IMR-90 (cell line): ENCODE measurements at regions not wholly inside any gene's neighbourhood (a gene's known extent, or its start where the extent isn't known, plus 50 kb on each side); places are given as distances from the start of the nearest gene placed in this dataset.

ENCODE experiments used
- ATAC-seq: fragments of 200-7000 bp; cut with Tn5 transposase; 2 replicates; pipeline ENCODE4 v1.9.1; 2020; ENCODE audit warnings: low read depth, mild to moderate bottlenecking, moderate library complexity
- BruUV-seq: library from RNA; stranded (reverse); fragments of 400-500 nt; replicated peaks from 2 replicates; lab custom pipeline; 2021; lab: Mats Ljungman, UMichigan
- CTCF ChIA-PET: fragments of 300-600 bp; formaldehyde crosslinking; extraction: SDS; loops from one replicate; lab custom pipeline; 2021; ENCODE audit warnings: antibody characterized with exemption; lab: Yijun Ruan, JAX
- POLR2A ChIA-PET: fragments of 300-600 bp; sonication (Branson Sonifier 250); formaldehyde crosslinking; loops from one replicate; lab custom pipeline; 2022; ENCODE audit warnings: antibody characterized with exemption; ENCODE audit not compliant: unreplicated experiment; lab: Charles Lee
- DNase-seq: peaks from one replicate; pipeline ENCODE4 v3.0.0; 2013
- H2AFZ ChIP-seq: replicated peaks from 2 replicates; pipeline ENCODE3; 2013; ENCODE audit warnings: low read length, mild to moderate bottlenecking; ENCODE audit not compliant: poor library complexity
- H2AK5ac ChIP-seq: 2 replicates; pipeline ENCODE4 v1.6.1; 2013; ENCODE audit warnings: low read depth, low read length, inconsistent platforms
- H2AK9ac ChIP-seq: replicated peaks from 2 replicates; pipeline ENCODE3; 2013; ENCODE audit warnings: mild to moderate bottlenecking, low read depth, low read length, moderate library complexity; ENCODE audit not compliant: poor library complexity
- H2BK120ac ChIP-seq: 2 replicates; pipeline ENCODE4 v1.6.1; 2013; ENCODE audit warnings: low read depth, low read length, inconsistent platforms
- H2BK15ac ChIP-seq: 3 replicates; pipeline ENCODE4 v1.6.1; 2013; ENCODE audit warnings: low read depth, low read length, inconsistent platforms
- H2BK20ac ChIP-seq: 2 replicates; pipeline ENCODE4 v1.6.1; 2013; ENCODE audit warnings: low read depth, mild to moderate bottlenecking, inconsistent platforms, low read length, moderate library complexity
- H2BK5ac ChIP-seq: 2 replicates; pipeline ENCODE4 v1.6.1; 2013; ENCODE audit warnings: mild to moderate bottlenecking, low read depth, low read length, inconsistent platforms; ENCODE audit not compliant: poor library complexity, severe bottlenecking
- H3K14ac ChIP-seq: replicated peaks from 2 replicates; pipeline ENCODE4 v1.6.1; 2013; ENCODE audit warnings: low read depth, low read length, inconsistent platforms
- H3K18ac ChIP-seq: 2 replicates; pipeline ENCODE4 v1.6.1; 2013; ENCODE audit warnings: low read depth, low read length, control low read depth
- H3K23ac ChIP-seq: 2 replicates; pipeline ENCODE4 v1.6.1; 2013; ENCODE audit warnings: low read depth, low read length, inconsistent platforms
- H3K27ac ChIP-seq: 2 replicates; pipeline ENCODE4 v1.5.1; 2013; ENCODE audit warnings: mild to moderate bottlenecking, control low read depth, low read length; ENCODE audit not compliant: insufficient read depth
- H3K27me3 ChIP-seq: 2 replicates; pipeline ENCODE4 v1.6.1; 2013; ENCODE audit warnings: low read length; ENCODE audit not compliant: control insufficient read depth, insufficient read depth
- H3K36me3 ChIP-seq: 2 replicates; pipeline ENCODE4 v1.6.1; 2013; ENCODE audit warnings: low read length, mixed read lengths; ENCODE audit not compliant: control insufficient read depth, insufficient read depth
- H3K4ac ChIP-seq: 2 replicates; pipeline ENCODE4 v1.6.1; 2013; ENCODE audit warnings: low read depth, low read length, inconsistent platforms
- H3K4me1 ChIP-seq: 2 replicates; pipeline ENCODE4 v1.6.1; 2013; ENCODE audit warnings: low read length, mixed read lengths; ENCODE audit not compliant: control insufficient read depth, insufficient read depth
- H3K4me2 ChIP-seq: 2 replicates; pipeline ENCODE4 v1.6.1; 2013; ENCODE audit warnings: low read depth, mild to moderate bottlenecking, control low read depth, low read length, moderate library complexity
- H3K4me3 ChIP-seq: 2 replicates; pipeline ENCODE4 v1.5.1; 2013; ENCODE audit warnings: low read depth, mild to moderate bottlenecking, control low read depth, low read length, moderate library complexity; ENCODE audit not compliant: insufficient read depth
- H3K56ac ChIP-seq: 2 replicates; pipeline ENCODE4 v1.6.1; 2013; ENCODE audit warnings: low read length, inconsistent platforms; ENCODE audit not compliant: insufficient read depth; ENCODE audit errors: extremely low read depth
- H3K79me1 ChIP-seq, 2 experiments: 2 replicates each; pipeline ENCODE4 v1.6.1; 2013; ENCODE audit warnings: low read length in 2 of 2, inconsistent platforms in 1 of 2, low read depth in 1 of 2
- H3K9ac ChIP-seq: 2 replicates; pipeline ENCODE4 v1.6.1; 2013; ENCODE audit warnings: low read depth, low read length, control low read depth
- H3K9me1 ChIP-seq: 2 replicates; pipeline ENCODE4 v1.6.1; 2013; ENCODE audit warnings: low read length, inconsistent platforms; ENCODE audit not compliant: insufficient read depth
- H3K9me3 ChIP-seq: 2 replicates; pipeline ENCODE4 v1.6.1; 2013; ENCODE audit warnings: low read length; ENCODE audit not compliant: control insufficient read depth, insufficient read depth
- H4K20me1 ChIP-seq: 2 replicates; pipeline ENCODE4 v1.6.1; 2013; ENCODE audit warnings: low read length, inconsistent platforms; ENCODE audit not compliant: insufficient read depth
- H4K5ac ChIP-seq: 2 replicates; pipeline ENCODE4 v1.6.1; 2013; ENCODE audit warnings: mild to moderate bottlenecking, low read depth, low read length, control low read depth
- H4K8ac ChIP-seq, 2 experiments: 2 replicates each; pipeline ENCODE4 v1.6.1; 2013; ENCODE audit warnings: low read depth in 2 of 2, low read length in 2 of 2, control low read depth in 1 of 2, inconsistent platforms in 1 of 2
- H4K91ac ChIP-seq: 2 replicates; pipeline ENCODE4 v1.6.1; 2013; ENCODE audit warnings: low read depth, low read length, inconsistent platforms; ENCODE audit not compliant: insufficient read depth
- CEBPB ChIP-seq: IDR thresholded peaks from 2 replicates; pipeline ENCODE4 v1.6.1; 2012; ENCODE audit warnings: low read depth, low read length, improper control_type of control experiment
- FOS ChIP-seq: fragments of 150-350 bp; IDR thresholded peaks from 2 replicates; pipeline ENCODE4 v1.6.1; 2016; ENCODE audit warnings: low read depth, low read length
- MAFK ChIP-seq: IDR thresholded peaks from 2 replicates; pipeline ENCODE4 v1.6.1; 2012; ENCODE audit warnings: low read depth, low read length, improper control_type of control experiment
- MAZ ChIP-seq: IDR thresholded peaks from 2 replicates; pipeline ENCODE4 v1.6.1; 2012; ENCODE audit warnings: low read depth, mild to moderate bottlenecking, low read length, improper control_type of control experiment, moderate library complexity, borderline replicate concordance
- MXI1 ChIP-seq: IDR thresholded peaks from 2 replicates; pipeline ENCODE4 v1.6.1; 2012; ENCODE audit warnings: low read depth, mild to moderate bottlenecking, low read length, moderate library complexity, borderline replicate concordance
- NFE2L2 ChIP-seq: fragments of 150-350 bp; IDR thresholded peaks from 2 replicates; pipeline ENCODE4 v1.6.1; 2016; ENCODE audit warnings: low read depth, mild to moderate bottlenecking, low read length
- POLR2A ChIP-seq: IDR thresholded peaks from 2 replicates; pipeline ENCODE4 v1.6.1; 2012; ENCODE audit warnings: mild to moderate bottlenecking, low read depth, low read length
- RAD21 ChIP-seq: IDR thresholded peaks from 2 replicates; pipeline ENCODE4 v1.6.1; 2012; ENCODE audit warnings: low read length, improper control_type of control experiment
- RCOR1 ChIP-seq: IDR thresholded peaks from 2 replicates; pipeline ENCODE4 v1.6.1; 2012; ENCODE audit warnings: mild to moderate bottlenecking, low read length, improper control_type of control experiment; ENCODE audit not compliant: insufficient replicate concordance
- SMC3 ChIP-seq: fragments of 150-350 bp; IDR thresholded peaks from 2 replicates; pipeline ENCODE4 v1.6.1; 2016; ENCODE audit warnings: low read depth, mild to moderate bottlenecking, antibody characterized with exemption, low read length, moderate library complexity
- WGBS, 2 experiments: methylation state at CpG; one replicate each; pipeline versions ENCODE4 v1.1.5 to v1.1.7; 2013; ENCODE audit warnings: missing lambda C conversion rate in 2 of 2; ENCODE audit not compliant: insufficient read length in 1 of 2; ENCODE audit errors: extremely low coverage in 2 of 2; 5-methylcytosine and 5-hydroxymethylcytosine counted together
- dilution Hi-C: fragments of 300-500 bp; cut with HindIII; formaldehyde crosslinking; loops from one replicate; pipeline ENCODE4 v1.14.3; 2018; ENCODE audit warnings: low sequenced_read_pairs; ENCODE audit not compliant: unreplicated experiment
- in situ Hi-C: fragments of 300-500 bp; cut with MboI; formaldehyde crosslinking; loops from 3 replicates; pipeline ENCODE4 v1.14.3; 2019; ENCODE audit warnings: low sequenced_read_pairs, inconsistent platforms, mixed read lengths
- intact Hi-C: fragments of 100-400 bp; cut with micrococcal nuclease; formaldehyde crosslinking; loops from 2 replicates; pipeline ENCODE4 v1.10.0; 2022
- TF ChIP-seq, protein P1 (sequence below): fragments of 150-350 bp; IDR thresholded peaks from 2 replicates; pipeline ENCODE4 v1.6.1; 2017; ENCODE audit warnings: mild to moderate bottlenecking, antibody characterized with exemption, low read length, low read depth
- TF ChIP-seq, protein P2 (sequence below): fragments of 150-350 bp; IDR thresholded peaks from 2 replicates; pipeline ENCODE4 v1.6.1; 2016; ENCODE audit warnings: low read depth, mild to moderate bottlenecking, low read length, moderate library complexity, borderline replicate concordance
- TF ChIP-seq, protein P3 (sequence below): conservative IDR thresholded peaks from 2 replicates; pipeline ENCODE4 v1.5.1; 2012; ENCODE audit warnings: mild to moderate bottlenecking, low read depth, low read length, improper control_type of control experiment

DNA sequence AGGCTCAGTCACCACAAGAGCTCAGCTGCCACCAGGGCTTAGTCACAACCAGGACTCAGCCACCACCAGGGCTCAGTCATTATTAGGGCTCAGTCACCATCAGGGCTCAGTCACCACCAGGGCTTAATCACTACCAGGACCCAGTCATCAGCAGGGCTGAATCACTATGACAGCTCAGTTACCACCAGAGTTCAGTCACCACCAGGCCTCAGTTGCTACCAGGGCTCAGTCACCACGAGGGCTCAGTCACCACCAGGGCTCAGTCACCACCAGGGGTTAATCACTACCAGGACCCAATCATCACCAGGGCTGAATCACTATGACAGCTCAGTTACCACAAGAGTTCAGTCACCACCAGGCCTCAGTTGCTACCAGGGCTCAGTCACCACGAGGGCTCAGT lies 196.2 kb downstream of the NPHP4 start:
- ChIA-PET CTCF (no interaction called here), POLR2A (no interaction called here)
- Histone ChIP-seq H2BK15ac (no peak overlapping the region), H3K56ac (no peak overlapping the region), H4K5ac (no peak overlapping the region), H4K20me1 (no peaks in the 10 kb centered on the region), H2BK20ac (no peak overlapping the region), H4K8ac (no peak overlapping the region), H4K91ac (no peak overlapping the region), H2AK9ac (no peak overlapping the region), H3K23ac (no peak overlapping the region), H3K79me1 (no peaks in the 10 kb centered on the region), H3K4me2 (no peak overlapping the region), H2AK5ac (no peak overlapping the region), H3K9ac (no peak overlapping the region), H3K14ac (no peak overlapping the region), H2BK120ac (no peak overlapping the region), H3K18ac (no peak overlapping the region), H3K4ac (no peak overlapping the region), H3K27ac (no peak overlapping the region), H2BK5ac (no peak overlapping the region), H3K9me1 (no peaks in the 10 kb centered on the region), H3K4me1 (no peaks in the 10 kb centered on the region), H3K9me3 (peaks cover 59% of the 10 kb centered on the region), H2AFZ (no peak overlapping the region), H3K27me3 (no peaks in the 10 kb centered on the region), H3K36me3 (no peaks in the 10 kb centered on the region), H3K4me3 (no peak overlapping the region)
- in situ Hi-C loops, result no loop called here
- dilution Hi-C loops, result no loop called here
- intact Hi-C loops, result no loop called here
- no peak for ATAC-seq
- BruUV-seq, result no TSS peak
- WGBS, 2 experiments, result 20% methylated on average over 1 of the region's 2 CpGs; no CpG with 5 or more reads in 1 of the 2 experiments
- no peak for DNase-seq
- TF ChIP-seq MAFK (no peak), CEBPB (no peak), POLR2A (no peak), RAD21 (no peak), MXI1 (no peak), FOS (no peak), SMC3 (no peak), MAZ (no peak), NFE2L2 (no peak), RCOR1 (no peak)
- TF ChIP-seq, protein P1, sequence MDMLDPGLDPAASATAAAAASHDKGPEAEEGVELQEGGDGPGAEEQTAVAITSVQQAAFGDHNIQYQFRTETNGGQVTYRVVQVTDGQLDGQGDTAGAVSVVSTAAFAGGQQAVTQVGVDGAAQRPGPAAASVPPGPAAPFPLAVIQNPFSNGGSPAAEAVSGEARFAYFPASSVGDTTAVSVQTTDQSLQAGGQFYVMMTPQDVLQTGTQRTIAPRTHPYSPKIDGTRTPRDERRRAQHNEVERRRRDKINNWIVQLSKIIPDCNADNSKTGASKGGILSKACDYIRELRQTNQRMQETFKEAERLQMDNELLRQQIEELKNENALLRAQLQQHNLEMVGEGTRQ, result no peak
- TF ChIP-seq, protein P2, sequence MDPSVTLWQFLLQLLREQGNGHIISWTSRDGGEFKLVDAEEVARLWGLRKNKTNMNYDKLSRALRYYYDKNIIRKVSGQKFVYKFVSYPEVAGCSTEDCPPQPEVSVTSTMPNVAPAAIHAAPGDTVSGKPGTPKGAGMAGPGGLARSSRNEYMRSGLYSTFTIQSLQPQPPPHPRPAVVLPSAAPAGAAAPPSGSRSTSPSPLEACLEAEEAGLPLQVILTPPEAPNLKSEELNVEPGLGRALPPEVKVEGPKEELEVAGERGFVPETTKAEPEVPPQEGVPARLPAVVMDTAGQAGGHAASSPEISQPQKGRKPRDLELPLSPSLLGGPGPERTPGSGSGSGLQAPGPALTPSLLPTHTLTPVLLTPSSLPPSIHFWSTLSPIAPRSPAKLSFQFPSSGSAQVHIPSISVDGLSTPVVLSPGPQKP, result no peak
- TF ChIP-seq, protein P3, sequence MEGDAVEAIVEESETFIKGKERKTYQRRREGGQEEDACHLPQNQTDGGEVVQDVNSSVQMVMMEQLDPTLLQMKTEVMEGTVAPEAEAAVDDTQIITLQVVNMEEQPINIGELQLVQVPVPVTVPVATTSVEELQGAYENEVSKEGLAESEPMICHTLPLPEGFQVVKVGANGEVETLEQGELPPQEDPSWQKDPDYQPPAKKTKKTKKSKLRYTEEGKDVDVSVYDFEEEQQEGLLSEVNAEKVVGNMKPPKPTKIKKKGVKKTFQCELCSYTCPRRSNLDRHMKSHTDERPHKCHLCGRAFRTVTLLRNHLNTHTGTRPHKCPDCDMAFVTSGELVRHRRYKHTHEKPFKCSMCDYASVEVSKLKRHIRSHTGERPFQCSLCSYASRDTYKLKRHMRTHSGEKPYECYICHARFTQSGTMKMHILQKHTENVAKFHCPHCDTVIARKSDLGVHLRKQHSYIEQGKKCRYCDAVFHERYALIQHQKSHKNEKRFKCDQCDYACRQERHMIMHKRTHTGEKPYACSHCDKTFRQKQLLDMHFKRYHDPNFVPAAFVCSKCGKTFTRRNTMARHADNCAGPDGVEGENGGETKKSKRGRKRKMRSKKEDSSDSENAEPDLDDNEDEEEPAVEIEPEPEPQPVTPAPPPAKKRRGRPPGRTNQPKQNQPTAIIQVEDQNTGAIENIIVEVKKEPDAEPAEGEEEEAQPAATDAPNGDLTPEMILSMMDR, result no peak
